ENCODE measurements at regions not wholly inside any gene's neighbourhood (a gene's known extent, or its start where the extent isn't known, plus 50 kb on each side); places are given as distances from the start of the nearest gene placed in this dataset.

DNA sequence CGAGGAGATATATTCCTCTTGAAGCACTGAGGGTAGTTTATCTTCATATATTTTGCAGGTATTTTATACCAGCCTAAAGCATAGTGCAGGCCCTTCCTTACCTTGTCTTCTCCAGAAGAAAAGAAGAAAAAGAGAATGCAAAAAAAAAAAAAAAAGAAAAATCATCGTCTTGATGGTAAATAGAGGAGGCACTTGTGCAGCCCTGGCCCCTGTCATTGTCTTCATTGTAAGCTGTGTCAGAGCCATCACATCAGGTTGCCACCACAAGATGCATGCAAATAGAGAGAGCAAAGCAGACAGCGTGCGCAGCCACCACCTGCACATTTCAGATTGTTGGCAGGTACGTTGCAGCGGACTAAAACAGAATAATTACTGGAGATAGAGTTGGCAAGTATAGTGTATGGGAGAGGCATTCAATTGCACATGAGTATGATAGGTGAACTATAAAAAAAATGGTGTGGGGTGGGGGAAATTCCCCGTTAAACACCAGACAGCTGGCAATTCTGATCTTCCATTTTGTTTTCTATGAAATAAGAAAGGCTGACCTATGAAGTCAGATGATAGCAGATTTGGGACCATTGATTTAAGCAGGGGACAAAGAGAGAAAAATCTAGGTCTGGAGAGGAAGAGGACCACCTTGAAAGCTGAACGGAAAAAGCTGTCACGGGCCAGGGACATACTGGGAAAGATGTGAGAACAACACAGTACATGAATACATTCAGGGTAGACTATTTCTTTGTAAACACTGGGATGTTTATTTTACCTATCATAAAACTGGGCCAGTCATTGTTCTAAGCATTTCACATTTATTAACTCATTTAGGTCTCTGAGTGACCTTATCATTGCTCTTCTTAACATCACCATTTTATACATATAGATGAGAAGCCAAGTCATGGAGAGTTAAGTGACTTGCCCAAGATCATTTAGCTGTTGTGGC, 306.3 kb upstream of the SP8 start:
- DNase-seq (ENCODE audit: low read depth in 2 of 2) = no peak

DNA sequence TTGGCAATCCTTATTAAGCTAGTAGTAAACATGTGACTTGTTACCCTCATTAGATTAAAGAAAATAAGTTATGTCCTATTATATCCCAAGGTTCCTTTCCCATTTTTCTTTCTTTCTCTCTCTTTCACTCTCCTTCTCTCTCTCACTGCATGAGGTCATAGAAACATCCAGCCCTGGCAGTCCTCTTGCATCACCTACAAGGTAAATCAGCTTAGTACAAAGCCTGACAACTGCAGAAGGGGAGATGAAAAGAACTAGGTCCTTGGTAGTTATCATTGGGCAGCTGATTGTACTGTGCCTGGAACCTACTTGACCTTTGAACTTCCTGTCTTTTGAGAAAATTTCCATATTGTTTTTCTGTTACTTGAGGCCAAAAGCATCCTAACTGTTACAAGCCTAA, 307.9 kb upstream of the SP8 start:
- no peak for DNase-seq (ENCODE audit: low read depth in 2 of 2)

DNA sequence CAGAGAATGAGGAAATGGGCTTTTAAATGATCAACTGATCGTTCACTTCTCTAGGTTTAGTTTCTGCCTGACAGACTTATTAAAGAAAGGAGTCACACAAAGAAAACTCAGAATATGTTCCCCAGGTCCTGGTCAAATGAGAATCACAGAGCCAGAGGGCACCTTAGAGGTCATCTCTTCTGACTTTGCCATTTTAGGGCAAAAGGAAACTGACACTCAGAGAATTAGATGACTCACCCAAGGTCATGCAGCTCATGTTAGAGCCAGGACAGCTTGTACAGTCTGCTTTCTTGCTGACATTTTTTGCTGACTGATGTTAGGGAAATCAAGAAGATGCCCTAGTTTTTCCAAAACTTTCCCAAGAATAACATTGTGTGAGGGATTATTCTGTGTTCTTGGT, 312.7 kb upstream of the SP8 start:
- DNase-seq (ENCODE audit: low read depth in 2 of 2) = no peak

DNA sequence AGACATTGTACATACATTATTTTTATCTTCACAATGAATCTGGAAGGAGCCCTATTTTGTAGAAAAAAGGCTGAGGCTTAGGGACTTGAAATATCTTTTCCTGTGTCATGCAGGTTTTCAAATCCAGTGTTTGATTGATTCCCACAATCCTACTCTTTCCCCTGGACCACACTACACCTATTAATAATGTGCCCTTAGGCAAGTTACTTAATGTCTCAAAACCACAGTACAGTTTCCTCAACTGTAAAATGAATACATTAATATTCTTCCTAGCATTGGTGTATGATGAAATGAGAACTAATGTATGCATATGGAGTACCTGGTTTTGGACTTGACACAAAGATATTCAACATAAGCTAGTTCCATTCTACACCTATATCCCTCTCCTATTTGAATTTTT, 313.3 kb upstream of the SP8 start:
- no peak for DNase-seq (ENCODE audit: low read depth in 2 of 2)

DNA sequence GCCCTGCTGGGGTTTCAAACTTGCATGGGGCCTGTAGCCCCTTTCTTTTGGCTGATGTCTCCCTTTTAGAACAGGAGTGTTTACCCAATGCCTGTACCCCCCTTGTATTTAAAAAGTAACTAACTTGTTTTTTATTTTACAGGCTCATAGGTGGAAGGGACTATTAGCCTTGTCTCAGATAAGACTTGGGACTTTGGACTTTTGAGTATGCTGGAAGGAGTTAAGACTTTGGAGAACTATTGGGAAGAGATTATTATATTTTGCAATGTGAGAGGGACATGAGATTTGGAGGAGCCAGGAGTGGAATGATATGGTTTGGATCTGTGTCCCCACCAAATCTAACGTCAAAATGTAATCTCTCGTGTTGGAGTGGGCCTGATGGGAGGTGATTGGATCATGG, 314.9 kb upstream of the SP8 start:
- DNase-seq (ENCODE audit: low read depth in 2 of 2) = no peak

DNA sequence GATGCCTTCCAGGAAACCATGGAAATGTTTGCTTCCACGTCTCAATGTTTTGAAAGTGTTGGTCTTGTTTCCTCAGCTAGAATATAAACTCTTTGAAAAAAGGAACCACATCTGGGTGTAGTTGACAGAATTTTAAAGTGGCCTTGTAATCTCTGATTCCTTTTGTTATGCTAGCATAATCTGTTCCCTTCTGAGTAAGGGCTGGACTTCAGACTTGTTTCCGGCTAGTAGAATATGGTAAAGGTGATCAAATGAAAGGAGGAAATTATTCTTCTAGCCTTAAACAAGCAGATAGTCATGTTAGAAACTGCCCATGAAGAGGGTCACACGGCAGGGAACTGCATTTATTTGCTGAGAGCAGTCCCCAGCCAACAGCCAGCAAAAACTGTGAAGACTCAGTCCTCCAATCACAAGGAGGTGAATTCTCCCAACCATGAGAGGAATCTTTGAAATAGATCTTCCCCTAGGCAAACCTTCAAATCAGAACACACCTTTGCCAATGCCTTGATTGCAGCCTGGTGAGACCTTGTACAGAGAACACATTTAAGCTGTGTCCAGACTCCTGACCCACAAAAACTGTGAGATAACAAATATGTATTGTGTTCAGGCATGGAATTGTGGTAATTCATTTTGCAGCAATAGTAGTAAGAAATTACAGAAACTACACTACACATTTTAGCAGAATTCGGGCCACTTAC, 316.9 kb upstream of the SP8 start:
- DNase-seq (ENCODE audit: low read depth in 2 of 2) = no peak

DNA sequence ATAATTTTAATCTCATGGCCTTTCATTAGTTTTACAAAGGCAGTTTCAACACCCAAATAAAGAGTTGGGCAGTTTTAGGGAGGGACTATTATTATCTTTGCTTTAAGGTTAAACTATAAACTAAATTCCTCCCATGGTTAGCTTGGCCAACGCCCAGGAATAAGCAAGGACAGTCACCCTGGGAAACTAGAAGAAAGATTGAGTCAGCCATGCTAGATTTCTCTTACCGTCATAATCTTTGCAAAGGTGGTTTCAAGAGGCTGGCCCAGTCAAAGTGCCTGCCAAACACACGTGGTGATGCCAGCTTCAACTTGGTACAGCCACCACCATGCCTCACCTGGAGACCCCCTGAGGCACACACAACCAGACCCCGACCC, 317.4 kb upstream of the SP8 start:
- DNase-seq (ENCODE audit: low read depth in 2 of 2) = no peak

DNA sequence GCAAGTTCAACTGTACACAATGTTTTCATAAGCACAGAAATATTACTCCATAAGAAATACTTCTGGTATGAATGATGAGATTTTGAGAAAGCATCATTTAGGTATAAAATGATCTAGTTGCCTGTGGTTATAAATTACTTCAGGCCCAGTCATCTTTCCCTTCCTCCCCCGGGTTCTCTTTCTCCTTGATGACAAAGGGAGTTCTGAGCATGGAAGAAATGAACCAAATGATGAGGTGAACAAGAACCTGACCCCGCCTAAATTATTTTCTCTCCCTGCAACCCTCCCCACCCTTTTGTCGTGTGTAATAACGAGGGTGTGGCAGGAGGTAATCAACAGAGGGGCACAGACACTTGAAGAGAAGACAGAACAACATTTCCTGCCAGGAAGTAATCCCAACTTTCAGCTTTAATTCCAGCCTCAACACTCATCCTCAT, 319.6 kb upstream of the SP8 start:
- DNase-seq (ENCODE audit: low read depth in 2 of 2) = no peak

DNA sequence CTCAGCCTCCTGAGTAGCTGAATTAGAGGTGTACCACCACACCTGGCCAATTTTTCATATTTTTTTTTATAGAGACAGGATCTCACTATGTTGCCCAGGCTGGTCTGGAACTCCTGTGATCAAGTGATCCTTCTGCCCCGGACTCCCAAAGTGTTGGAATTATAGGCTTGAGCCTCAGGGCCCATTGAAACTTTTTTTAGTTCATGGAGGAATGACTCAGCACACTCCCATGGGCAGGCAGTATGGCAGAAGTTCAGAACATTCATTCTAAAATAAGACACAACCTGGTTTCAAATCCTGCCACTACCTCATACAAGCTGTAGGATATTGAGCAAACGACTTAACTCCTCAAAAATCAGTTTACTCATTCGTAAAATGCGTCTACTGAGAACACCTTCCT, 320.4 kb upstream of the SP8 start:
- no peak for DNase-seq (ENCODE audit: low read depth in 2 of 2)

DNA sequence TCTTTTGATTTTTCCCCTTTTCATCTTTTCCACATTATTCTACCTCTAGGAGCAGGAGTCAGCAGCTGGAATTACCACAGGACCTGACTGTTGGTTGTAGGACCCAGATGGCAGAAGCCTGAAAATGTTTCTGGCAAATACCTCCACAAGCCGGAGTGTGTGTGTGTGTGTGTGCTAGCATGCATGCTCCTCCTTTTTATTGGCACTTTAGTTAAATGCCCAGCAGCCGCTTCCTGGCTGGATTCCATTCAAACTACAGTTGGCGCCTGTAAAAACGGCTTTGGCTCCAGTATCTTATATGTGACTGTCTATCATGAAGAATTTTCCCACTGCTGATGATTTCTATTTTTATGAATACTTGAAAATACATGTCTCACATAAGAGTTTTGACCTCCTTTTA, 319.7 kb upstream of the SP4 start:
- no peak for DNase-seq (ENCODE audit: low read depth in 2 of 2)

DNA sequence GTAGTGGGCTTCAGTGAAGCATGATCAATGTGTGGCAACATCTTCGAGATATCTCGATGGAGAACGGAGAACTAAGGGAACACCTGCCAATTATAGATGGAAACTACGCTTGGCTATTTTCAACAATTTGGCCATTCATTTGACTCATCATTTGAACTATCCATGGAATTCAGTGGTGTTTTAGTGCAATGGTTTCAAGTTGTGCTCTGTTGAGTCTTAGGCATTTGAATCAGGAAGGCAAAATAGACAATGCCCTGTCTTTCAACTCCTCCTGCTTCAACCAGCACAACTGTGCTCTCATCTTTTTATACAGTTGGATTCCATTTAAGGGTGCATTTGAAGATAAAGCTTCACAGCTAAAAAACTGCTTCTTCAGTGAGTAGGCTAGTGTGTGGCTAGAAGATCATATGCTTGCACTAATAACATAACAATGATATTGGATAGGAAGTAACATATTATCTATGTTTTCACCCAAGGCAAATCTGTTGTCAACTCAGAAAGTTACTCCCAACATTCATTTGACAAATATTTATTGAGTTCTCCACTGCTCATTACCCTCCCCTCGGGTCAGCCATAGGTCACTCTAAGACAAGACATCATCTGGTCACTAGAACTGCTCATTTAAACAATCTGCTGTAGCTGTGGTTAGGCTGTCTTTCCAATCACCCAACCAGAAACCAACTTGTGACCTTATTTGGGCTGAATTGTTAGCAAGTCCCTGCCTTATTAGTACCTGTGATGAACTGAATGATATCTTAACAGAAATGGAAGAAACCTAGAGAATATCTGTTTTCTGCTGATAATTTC, 314.1 kb upstream of the SP4 start:
- no peak for DNase-seq (ENCODE audit: low read depth in 2 of 2)

DNA sequence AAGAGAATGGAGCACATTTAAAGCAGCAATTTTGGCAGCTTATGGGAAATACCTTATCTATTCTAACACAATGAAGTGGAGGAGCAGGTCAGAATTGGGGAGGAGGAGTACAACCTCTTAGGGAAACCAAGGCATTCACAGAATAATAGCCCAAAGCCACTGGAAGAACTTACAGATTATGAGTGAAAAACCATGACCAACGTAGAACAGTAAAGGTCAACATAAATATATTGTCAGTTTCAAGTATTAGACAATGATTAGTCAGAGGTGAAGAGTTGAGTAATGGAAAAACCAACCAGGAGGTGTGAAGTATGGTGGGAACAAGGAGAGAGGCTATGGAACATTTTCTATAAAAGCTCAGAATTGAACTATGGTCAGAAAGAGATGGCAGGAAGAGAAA, 304.3 kb upstream of the SP4 start:
- no peak for DNase-seq (ENCODE audit: low read depth in 2 of 2)

DNA sequence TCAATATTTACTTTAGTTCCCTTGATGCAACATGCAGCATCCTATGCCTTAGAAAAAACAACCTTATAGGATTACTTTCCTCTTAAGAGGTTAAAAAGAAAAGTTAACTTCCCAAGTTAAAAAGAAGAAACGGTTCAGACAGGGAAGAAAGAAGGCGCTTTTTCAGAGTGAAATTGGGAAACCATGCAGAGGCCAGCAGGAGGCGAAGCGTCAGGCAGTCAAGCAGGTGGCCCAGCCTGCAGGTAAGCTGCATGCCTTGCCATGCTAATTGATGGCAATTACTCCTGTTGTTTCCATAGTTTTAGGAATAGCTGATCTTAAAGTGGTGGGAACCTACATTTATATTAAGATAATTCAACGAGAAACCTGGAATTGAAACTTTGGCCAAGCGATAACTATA, 302.6 kb upstream of the SP4 start:
- DNase-seq (ENCODE audit: low read depth in 2 of 2) = no peak

DNA sequence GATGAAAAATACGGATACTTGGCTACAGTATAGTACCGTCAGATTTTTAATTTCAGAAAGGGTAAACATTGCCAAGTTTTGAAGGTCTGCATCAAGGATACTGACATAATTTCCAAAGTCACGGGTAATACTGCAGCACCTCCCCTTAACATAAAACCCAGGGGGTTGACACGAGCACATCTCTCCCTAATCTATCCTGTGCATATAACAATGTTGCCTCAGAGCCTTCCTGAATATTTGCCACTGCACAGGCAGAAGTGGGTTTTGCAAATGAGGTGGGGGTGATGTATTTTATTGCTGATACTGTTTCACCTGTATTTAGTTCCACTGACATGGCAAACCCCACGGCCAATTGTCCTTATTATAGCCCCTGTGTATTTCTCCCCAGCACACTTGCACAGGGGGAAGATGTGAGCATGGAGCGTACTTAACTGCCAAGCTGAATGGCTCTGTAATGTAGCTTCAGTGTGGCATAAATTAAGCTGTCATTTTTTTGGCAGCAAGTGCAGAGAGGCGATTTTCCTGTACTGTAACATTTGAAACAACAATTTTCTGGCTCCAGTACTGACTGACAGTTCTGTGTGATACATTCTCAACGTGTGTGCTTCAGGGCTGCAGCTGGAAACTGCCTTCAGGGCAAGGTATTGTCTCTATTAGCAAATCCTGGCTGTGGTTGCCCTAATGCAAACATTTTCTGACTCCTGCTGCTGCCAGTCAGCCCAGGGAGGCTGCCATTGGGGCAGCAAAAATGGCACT, 299.6 kb upstream of the SP4 start:
- no peak for DNase-seq (ENCODE audit: low read depth in 2 of 2)

DNA sequence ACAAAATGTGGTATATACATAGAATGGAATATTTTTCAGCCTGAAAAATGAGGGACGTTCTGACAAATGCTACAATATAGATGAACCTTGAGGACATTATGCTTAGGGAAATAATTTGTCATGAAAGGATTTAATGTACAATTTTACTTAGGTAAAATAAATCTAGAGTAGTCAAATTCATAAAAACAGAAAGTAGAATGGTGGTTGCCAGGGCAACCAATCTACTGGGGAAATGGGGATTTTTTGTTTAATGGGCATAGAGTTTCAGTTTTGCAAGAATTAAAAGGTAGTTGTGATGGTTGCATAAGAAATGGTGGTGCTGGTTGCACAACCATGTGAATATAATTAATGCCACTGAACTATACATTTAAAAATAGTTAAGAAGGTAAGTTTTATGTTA, 296.0 kb upstream of the SP4 start:
- DNase-seq (ENCODE audit: low read depth in 2 of 2) = no peak

DNA sequence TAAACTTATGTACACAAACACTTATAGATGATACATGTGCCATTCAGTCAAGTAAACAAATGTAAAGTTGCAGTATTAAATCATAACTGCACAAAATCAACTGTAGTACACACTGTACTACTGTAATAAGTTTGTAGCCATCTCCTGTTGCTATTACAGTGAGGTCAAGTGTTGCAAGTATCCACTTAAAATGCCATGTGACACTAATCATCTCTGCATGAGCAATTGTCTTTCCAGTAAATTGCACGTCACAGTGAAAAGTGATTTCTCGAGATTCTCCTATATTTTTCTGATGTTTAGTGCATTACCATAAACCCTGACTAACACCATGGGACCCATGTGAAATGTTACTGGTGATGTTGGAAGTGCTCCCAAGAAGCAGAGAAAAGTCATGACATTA, 293.3 kb upstream of the SP4 start:
- no peak for DNase-seq (ENCODE audit: low read depth in 2 of 2)

DNA sequence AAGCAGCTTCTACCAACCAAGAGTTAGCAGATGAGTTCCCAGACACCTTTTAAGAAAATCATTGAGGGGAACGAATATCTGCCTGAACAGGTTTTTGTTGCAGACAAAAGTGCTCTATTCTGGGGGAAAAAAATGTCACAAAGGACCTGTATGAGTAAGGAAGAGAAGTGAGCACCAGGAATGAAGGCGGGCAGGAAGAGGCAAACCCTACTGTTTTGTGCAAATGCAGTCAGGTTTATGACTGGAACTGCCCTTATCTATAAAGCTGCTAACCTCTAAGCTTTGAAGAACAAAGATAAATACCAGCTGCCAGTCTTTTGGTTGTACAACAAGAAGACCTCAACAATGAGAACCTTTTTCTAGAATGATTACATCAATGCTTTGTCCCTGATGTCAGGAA, 292.4 kb upstream of the SP4 start:
- no peak for DNase-seq (ENCODE audit: low read depth in 2 of 2)

DNA sequence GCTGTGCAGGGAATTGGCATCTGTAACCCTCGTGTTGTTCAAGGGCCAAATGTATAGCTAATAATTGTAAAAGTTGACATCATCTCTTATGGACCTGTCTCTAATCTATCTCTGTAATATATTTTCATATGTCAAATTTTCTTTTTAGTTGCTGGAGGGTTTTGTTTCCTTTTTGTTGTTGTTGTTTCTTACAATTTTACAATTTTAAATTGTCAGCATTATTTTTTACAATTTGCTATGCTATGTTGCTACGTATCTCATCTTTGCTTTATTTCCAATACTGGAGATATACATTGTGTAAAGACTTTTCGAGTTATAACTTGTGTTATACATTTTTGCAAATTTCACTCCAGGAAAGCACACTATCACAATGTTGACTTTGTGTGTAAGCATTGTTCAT, 290.2 kb upstream of the SP4 start:
- no peak for DNase-seq (ENCODE audit: low read depth in 2 of 2)

DNA sequence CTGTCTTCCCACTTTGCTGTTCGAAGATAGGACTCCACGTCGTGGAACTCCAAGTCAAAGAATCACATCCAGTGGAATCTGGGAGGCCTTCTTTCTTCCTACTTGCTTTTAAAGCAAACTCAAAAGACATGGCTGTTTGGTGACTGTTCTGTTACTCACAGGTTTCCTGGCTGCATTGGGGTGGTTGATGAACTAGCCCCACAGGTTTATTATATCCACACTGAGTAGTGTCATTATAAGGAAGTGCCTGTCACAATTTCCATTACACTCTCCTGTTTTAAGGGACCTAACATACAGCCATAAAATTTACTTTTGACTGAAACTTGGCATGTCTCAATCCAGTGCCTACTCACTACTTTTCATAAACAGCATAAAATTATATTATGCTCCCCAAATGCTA, 287.3 kb upstream of the SP4 start:
- DNase-seq (ENCODE audit: low read depth in 2 of 2) = no peak

DNA sequence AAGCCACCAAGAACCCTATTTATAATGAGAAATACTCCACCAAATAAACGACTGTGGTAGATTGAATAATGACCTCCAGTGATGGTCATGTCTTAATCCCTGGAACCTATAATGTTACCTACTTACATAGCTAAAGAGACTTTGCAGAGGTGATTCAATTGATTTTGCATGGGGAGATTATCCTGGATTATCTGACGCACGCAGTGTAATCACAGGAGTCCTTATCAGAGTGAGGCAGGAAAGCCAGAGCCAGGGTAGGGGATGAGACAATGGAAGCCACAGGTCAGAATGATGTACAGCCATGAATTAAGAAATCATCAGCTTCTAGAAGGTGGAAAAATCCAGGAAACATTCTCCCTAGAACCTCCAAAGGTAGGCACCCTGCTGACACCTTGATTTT, 286.4 kb upstream of the SP4 start:
- no peak for DNase-seq (ENCODE audit: low read depth in 2 of 2)

DNA sequence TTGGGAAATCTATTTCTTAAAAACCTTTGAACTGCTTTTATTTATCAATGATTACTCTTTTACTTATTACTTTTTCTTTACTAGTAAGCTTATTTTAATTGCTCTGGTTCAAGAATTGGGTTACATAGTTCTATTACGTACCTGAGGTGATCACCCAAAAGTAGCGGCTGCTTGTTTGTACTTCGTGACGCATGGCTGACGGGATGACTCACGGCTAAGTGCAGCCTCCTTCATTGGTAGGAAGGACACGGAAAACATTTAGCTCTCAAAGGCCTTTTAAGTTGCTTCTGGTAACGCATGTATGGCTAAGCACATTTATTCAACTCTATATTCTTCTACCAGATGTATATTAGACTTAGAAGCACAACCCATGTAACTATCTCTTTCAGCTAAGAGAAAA, 285.8 kb upstream of the SP4 start:
- no peak for DNase-seq (ENCODE audit: low read depth in 2 of 2)
